Amniotic epithelial cell (primary cell): ENCODE measurements at regions not wholly inside any gene's neighbourhood (a gene's known extent, or its start where the extent isn't known, plus 50 kb on each side); places are given as distances from the start of the nearest gene placed in this dataset.
"Not testable (repeated sequence)": the region's sequence is repeated elsewhere in the genome, so short reads cannot be mapped to it uniquely, and the experiment has no call there.

Experiments used
- DNase-seq: peaks from one replicate; pipeline ENCODE4 v3.0.0-alpha.2; 2010; ENCODE audit warnings: low read depth

- no peak for DNase-seq
Observed at GRCh38 chr14:105636935-105637334, 110.6 kb downstream of the TMEM121 start.

GRCh38 chr14:105637345-105637744 lies 111.0 kb downstream of the TMEM121 start:
- not testable (repeated sequence) for DNase-seq

- DNase-seq: not testable (repeated sequence)
Observed at GRCh38 chr14:105639969-105640931, 113.9 kb downstream of the TMEM121 start.

GRCh38 chr14:105641075-105641937 lies 114.9 kb downstream of the TMEM121 start:
- DNase-seq: no peak

GRCh38 chr14:105641951-105642350 lies 115.6 kb downstream of the TMEM121 start:
- DNase-seq: not testable (repeated sequence)

- DNase-seq: not testable (repeated sequence)
Observed at GRCh38 chr14:105642486-105642885, 116.1 kb downstream of the TMEM121 start.

GRCh38 chr14:105643406-105644052 lies 117.1 kb downstream of the TMEM121 start:
- not testable (repeated sequence) for DNase-seq

- DNase-seq: not testable (repeated sequence)
Observed at GRCh38 chr14:105644053-105644435, 117.7 kb downstream of the TMEM121 start.

GRCh38 chr14:105644457-105644856 lies 118.1 kb downstream of the TMEM121 start:
- DNase-seq: not testable (repeated sequence)

GRCh38 chr14:105644891-105645290 lies 118.5 kb downstream of the TMEM121 start:
- not testable (repeated sequence) for DNase-seq

- DNase-seq: not testable (repeated sequence)
Observed at GRCh38 chr14:105645389-105645788, 119.0 kb downstream of the TMEM121 start.

GRCh38 chr14:105646175-105646574 lies 119.8 kb downstream of the TMEM121 start:
- DNase-seq: no peak

GRCh38 chr14:105646711-105647281 lies 120.4 kb downstream of the TMEM121 start:
- DNase-seq: not testable (repeated sequence)

GRCh38 chr14:105647426-105647783 lies 121.0 kb downstream of the TMEM121 start:
- not testable (repeated sequence) for DNase-seq

- no peak for DNase-seq
Observed at GRCh38 chr14:105647784-105648608, 121.6 kb downstream of the TMEM121 start.

GRCh38 chr14:105648609-105649535 lies 122.5 kb downstream of the TMEM121 start:
- DNase-seq: not testable (repeated sequence)

GRCh38 chr14:105652317-105652716 lies 125.9 kb downstream of the TMEM121 start:
- not testable (repeated sequence) for DNase-seq

GRCh38 chr14:105653921-105654320 lies 127.5 kb downstream of the TMEM121 start:
- DNase-seq: not testable (repeated sequence)

GRCh38 chr14:105659255-105659654 lies 132.9 kb downstream of the TMEM121 start:
- DNase-seq: not testable (repeated sequence)
